ENCODE measurements at regions not wholly inside any gene's neighbourhood (a gene's known extent, or its start where the extent isn't known, plus 50 kb on each side); places are given as distances from the start of the nearest gene placed in this dataset.

- H3K27me3 ChIP-seq = no peaks in the 10 kb centered on the region
- WGBS, 2 donors = 58 to 84% methylated on average over 1 of the region's 1 CpG
- no peaks in the 10 kb centered on the region for H3K9me3 ChIP-seq
- H3K27ac ChIP-seq = no peak overlapping the region
- intact Hi-C loops (cut with DNase I) = no loop called here
- H3K36me3 ChIP-seq (replicated peaks in 1 of 2; ENCODE audit: insufficient read depth in 1 of 2, low read depth in 2 of 2) = no peaks in the 10 kb centered on the region
- DNase-seq = no peak
- no peak for TF ChIP-seq POLR2A (IDR thresholded peaks at IDR 0.05)
- no peak for TF ChIP-seq CTCF (IDR thresholded peaks at IDR 0.05)
- no peaks in the 10 kb centered on the region for H3K4me1 ChIP-seq
- no peak for ATAC-seq
- no peak overlapping the region for H3K4me3 ChIP-seq
Observed at GRCh38 chr4:79607979-79608378, 200.0 kb upstream of the GK2 start.

- no peak overlapping the region for H3K4me3 ChIP-seq
- no peaks in the 10 kb centered on the region for H3K9me3 ChIP-seq
- intact Hi-C loops (cut with DNase I) = no loop called here
- H3K27ac ChIP-seq = no peak overlapping the region
- ATAC-seq = no peak
- no peaks in the 10 kb centered on the region for H3K36me3 ChIP-seq (replicated peaks in 1 of 2; ENCODE audit: insufficient read depth in 1 of 2, low read depth in 2 of 2)
- no peak for TF ChIP-seq CTCF (IDR thresholded peaks at IDR 0.05)
- TF ChIP-seq POLR2A (IDR thresholded peaks at IDR 0.05) = no peak
- DNase-seq = no peak
- no peaks in the 10 kb centered on the region for H3K27me3 ChIP-seq
- no peaks in the 10 kb centered on the region for H3K4me1 ChIP-seq
Observed at GRCh38 chr4:79604152-79604551, 196.1 kb upstream of the GK2 start.

- DNase-seq = no peak
- intact Hi-C loops (cut with DNase I) = no loop called here
- no peaks in the 10 kb centered on the region for H3K9me3 ChIP-seq
- ATAC-seq = no peak
- no peaks in the 10 kb centered on the region for H3K4me1 ChIP-seq
- 55 to 62% methylated on average over 5 of the region's 5 CpGs for WGBS, 2 donors
- H3K27ac ChIP-seq = no peak overlapping the region
- no peak overlapping the region for H3K4me3 ChIP-seq
- H3K27me3 ChIP-seq = no peaks in the 10 kb centered on the region
- no peak for TF ChIP-seq POLR2A (IDR thresholded peaks at IDR 0.05)
- TF ChIP-seq CTCF (IDR thresholded peaks at IDR 0.05) = no peak
- H3K36me3 ChIP-seq (replicated peaks in 1 of 2; ENCODE audit: insufficient read depth in 1 of 2, low read depth in 2 of 2) = no peaks in the 10 kb centered on the region
Observed at GRCh38 chr4:79603681-79604080, 195.7 kb upstream of the GK2 start.

GRCh38 chr4:79599691-79600090 is 191.7 kb upstream of the GK2 start:
- TF ChIP-seq CTCF (IDR thresholded peaks at IDR 0.05) (no peak), POLR2A (IDR thresholded peaks at IDR 0.05) (no peak)
- WGBS, 2 donors = 80% methylated on average over 1 of the region's 1 CpG; no CpG with 5 or more reads in 1 of the 2 donors
- Histone ChIP-seq H3K36me3 (replicated peaks in 1 of 2; ENCODE audit: insufficient read depth in 1 of 2, low read depth in 2 of 2) (no peaks in the 10 kb centered on the region), H3K27me3 (no peaks in the 10 kb centered on the region), H3K4me1 (no peaks in the 10 kb centered on the region), H3K9me3 (no peaks in the 10 kb centered on the region), H3K27ac (no peak overlapping the region), H3K4me3 (no peak overlapping the region)
- intact Hi-C loops (cut with DNase I) = no loop called here
- no peak for DNase-seq
- ATAC-seq = no peak

GRCh38 chr4:79598801-79599200 is 190.8 kb upstream of the GK2 start:
- TF ChIP-seq POLR2A (IDR thresholded peaks at IDR 0.05) = no peak
- TF ChIP-seq CTCF (IDR thresholded peaks at IDR 0.05) = no peak
- no peaks in the 10 kb centered on the region for H3K27me3 ChIP-seq
- H3K27ac ChIP-seq = no peak overlapping the region
- H3K4me3 ChIP-seq = no peak overlapping the region
- no peaks in the 10 kb centered on the region for H3K4me1 ChIP-seq
- WGBS, 2 donors = 63 to 80% methylated on average over 4 of the region's 4 CpGs
- H3K9me3 ChIP-seq = no peaks in the 10 kb centered on the region
- H3K36me3 ChIP-seq (replicated peaks in 1 of 2; ENCODE audit: insufficient read depth in 1 of 2, low read depth in 2 of 2) = no peaks in the 10 kb centered on the region
- no peak for ATAC-seq
- DNase-seq = no peak
- intact Hi-C loops (cut with DNase I) = no loop called here
